ENCODE measurements at regions not wholly inside any gene's neighbourhood (a gene's known extent, or its start where the extent isn't known, plus 50 kb on each side); places are given as distances from the start of the nearest gene placed in this dataset.

DNA sequence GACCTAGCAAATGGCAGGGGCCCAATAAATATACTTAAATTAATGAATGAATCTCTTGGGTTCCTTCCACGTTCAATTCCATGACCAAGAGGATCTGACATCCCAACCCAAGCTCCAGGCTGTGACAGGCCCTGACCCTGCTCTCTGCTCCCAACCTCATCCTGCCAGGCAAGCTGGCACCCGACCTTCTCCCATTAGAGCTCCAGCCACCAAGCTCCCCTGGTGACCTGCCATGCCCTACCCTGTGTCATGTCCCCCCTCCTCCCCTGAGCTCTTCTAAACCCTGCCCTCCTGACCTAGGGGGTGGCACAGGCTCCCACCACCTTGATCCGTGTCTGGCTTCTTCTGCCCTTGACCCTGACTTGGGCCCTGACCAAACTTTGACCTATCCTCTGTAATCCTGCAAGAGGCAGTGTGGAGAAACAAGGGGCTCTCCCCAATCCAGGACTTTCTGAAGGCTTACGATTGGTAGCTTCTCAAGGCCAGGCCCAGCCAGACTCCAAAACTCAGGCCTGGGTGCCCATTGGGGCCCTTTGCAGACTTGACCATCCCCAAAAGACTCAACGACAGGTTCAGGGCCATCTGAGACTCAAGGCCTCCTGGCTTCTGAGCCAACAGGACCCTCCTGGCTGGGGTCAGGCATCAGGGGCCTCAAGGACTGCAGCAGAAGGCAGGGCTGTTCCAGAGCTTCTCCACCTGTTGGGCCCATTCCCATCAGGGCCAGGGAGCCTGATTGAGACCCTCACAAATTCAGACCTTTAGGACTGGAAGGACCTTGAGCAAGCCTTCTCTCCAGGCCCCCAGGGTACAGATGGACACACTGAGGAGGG lies 249.0 kb downstream of the PTPRU start:
- no peak for DNase-seq (ENCODE audit: low spot score)

DNA sequence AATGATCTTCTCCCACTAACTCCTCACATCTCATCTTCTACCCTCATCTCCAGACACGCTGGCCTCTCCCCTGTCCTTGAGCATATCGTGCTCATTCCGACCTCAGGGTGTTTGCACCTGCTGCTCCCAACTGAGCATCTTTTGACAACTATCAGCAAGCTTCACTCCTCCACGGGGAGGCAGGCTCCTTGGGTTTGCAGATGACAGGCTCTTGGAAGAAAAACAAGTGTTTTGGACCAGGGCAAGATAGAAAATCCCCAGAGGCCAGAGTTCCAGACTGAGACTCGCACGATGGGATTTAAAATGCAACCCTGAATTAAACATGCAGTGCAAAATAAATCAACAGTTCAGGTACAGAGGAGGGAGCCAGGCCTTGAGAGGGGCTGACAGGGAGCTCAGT lies 246.7 kb downstream of the PTPRU start:
- DNase-seq (ENCODE audit: low spot score): no peak

DNA sequence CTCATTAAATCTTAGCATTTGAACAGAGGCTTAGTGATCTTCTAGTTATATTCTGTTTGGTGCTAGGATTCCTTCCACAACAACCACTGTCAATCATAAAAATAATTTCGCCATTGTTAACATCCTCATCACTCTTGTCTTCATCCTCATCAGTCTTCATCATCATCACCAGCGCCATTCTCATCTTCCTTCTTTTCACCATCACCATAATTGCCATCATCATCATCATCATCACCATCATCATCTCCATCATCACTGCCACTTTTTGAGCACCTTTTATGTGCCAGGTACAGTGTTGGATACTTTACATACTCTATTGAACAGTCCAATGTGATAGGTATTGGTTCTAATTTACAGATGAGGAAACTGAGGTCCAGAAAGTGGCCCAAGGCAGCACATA lies 245.7 kb downstream of the PTPRU start:
- no peak for DNase-seq (ENCODE audit: low spot score)

DNA sequence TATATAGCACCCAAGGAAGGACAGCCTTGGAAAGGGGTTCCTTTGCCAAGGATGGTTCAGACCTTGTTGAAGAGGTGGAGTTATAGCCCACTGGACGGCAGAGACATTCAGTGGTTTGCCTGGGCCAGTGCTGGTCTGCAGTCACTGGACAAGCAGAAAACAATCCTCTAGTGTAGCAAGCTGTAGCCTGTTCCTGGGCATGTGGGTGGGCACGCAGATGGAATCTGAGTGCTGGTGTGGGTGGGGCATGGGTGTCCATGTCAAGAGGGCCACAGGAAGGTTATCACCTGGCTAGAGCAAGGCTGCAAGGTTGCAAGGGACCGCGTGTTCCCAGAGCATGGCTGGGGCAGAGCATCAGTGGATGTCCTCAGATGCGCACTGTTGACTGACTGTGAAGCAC lies 244.7 kb downstream of the PTPRU start:
- DNase-seq (ENCODE audit: low spot score): no peak

DNA sequence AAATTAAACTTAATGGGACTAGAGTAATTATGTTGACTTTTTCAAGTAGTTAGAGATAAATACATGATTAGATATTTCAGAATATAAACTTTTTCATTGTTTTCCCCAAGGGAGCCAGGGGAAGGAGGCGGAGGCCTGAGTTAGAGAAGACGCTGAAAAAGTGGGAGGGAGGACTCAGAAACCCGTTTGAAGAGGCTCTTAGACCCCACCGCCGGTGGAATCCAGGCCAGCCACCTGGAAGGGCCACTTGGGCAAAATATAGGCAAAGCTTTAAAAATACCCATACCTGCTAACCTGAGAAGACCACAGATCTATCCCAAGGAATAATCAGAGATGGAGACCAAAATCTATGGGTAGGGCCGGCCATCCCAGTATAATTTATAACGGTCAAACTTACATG lies 242.6 kb downstream of the PTPRU start:
- no peak for DNase-seq (ENCODE audit: low spot score)

DNA sequence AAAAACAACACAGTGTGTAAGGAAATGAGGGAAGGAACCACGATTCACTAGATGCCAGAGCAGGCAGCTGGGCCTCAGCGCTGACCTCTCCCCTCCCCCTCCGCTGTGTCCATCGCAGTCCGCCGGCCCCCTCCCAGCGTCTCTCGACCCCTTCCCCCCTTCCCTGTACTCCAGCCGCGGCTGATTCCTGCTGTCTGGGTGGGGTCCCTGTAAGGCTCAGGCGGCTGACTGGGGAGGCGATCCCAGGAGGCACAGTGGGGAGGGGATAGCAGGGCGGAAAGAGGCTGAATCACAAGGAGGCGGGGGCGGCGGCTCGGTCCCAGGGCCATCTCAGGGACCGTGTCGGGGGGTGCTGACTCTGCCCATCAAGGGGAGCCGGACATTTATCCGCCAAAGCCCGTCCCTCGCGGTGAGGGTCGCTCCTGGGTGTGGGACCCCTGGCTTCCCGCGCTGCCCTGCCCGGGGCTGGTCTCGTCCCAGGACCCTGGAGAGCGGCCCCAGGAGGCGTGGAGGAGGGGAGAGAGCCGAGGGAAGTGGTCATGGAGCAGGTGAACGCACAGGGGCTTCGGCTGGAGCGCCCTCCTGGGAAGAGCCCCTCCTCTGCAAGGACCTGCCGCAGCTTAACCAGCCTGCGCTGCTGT lies 241.9 kb downstream of the PTPRU start:
- DNase-seq (ENCODE audit: low spot score): no peak

DNA sequence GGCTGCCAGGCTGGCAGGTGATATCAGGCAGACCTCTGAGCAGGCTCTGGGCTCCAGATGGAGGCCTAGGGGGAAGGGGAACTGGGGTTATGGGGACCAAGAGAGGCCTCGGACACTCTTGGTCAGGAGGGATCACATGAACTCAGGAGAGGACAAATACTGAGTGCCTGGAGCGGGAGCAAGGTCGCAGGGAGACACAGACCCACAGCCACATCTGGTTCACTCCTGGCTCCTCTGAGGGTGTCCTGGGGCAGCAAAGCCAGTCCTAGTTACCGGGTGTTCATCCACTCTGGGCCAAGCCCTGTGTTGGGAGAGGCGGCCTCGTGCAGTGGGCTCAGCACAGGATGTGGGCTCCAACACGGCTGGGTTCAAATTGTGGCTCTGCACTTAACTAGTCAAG lies 239.0 kb downstream of the PTPRU start:
- DNase-seq (ENCODE audit: low spot score): no peak

DNA sequence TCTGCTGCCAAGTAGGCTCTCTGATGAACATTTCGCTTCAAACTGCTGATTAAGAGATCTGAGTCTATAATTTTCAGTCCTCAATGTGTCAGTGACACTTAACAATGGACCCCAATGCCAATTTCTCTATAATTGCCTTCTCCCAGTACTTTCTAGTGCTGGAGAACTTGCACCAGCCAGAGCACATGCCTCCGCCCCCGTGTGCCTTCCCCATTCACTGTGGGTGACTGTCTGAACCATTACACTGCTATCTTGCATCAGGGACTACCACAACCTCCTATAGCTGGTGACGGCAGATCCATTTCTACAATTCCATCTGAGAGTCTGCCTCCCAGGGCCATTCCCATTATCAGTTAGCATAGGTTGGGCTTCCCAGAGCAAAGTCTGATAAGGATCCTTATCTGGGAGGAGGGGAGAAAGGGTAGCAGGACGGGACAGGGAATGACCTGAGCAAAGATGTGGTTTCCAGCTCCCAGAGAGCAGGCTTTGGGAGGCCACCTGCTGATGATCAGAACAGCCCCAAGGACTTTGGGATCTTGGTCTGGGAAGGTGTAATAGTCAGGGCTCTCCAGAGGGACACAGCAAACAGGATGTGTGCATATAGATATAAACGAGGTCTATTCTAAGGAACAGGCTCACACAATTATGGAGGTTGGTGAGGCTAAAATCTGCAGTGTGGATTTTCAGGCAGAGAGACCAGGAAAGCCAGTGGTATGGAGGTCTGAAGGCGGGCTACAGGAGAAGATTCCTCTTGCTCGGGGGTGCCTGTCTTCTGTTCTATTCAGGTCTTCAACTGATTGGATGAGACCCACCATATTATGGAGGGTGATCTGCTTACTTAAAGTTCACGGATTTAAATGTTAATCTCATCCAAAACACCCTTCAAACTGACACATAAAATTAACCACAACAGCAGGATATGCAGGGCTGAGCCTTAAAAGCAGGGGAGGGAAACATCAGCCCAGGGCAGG lies 238.2 kb downstream of the PTPRU start:
- no peak for DNase-seq (ENCODE audit: low spot score)

DNA sequence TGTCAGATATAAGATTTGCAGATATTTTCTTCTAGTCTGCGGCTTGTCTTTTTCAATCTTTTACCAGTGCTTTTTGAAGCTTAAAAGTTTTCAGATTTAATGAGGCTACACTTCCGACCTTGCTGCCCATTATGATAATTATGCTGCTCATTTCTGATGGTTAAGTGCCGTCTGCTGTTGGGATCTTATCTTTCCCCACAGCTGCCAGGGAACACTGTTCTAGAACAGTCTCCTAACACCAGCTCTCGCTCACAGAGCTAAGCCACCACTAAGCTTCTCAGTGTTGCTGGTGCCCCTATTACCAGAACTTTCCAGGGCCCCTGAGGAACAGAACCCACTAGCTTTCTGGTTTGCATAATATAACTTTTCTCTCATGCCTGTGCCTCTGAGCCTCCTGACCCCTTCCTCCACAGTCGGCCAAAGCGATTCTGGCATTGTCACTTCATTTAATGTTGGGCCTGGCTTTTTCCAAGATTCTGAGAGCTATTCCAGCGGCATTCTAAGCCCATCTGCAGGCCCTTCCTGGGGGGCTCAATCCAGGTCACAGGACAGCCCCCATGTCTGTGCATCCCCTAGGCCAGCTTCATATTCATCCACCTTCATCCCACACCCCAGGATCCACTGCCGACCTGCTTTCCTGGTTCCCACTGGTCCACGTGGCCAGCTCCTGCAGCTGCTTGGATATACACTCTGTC lies 237.0 kb downstream of the PTPRU start:
- DNase-seq (ENCODE audit: low spot score): no peak

DNA sequence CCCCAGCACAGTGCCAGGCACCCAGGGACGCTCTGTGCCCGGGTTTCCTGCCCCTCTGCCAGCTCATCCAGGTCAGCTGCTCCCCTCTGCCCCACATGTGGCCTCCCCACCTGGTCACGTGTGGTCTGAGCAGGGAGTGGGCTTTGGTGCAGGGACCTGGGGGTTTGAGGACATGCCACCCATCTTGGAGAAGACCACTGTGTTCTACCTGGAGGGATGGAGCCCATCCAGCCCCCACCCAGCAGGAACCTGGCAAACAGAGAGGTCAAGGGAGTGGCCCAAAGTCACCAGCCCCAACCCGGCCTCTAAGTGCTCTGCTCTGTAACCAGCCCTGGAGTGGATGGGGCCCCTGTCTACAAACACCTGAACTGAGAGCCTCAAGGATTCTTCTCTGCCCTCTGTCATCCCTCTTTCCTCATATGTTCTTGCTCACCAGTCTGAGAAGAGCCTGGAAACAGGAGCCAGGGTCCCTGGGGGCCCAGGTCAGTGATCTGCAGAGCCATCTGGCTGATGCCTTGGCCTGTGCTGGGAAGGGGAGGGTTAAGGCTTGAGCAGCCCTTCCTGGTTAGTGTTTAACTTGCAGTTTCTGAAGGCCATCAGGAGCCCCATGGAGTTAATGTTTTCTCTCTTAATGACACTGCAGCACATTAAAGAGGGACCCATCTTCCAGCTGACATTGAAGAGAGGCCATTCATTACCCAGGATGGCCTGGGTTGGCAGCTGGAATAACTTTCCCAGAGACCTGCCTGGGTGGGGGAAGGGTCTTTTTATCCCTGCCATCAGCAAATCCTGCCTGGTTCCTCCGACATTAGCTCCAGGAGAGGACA lies 235.4 kb downstream of the PTPRU start:
- no peak for DNase-seq (ENCODE audit: low spot score)

DNA sequence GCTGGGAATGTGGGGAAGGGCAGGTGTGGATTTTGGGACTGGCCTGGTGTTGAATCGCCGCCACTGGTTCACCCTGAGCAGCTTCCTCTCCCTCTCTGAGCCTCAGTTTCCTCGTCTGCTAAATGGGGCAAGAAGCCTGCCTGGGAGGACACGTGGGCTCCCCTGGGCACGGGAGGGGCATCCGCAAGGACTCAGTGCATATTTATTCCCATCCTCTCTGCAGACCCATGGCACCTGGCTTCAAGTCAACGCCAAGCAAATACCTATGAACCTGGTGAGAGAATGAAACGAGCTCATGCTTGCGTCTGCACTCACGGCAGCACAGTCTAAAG lies 234.4 kb downstream of the PTPRU start:
- DNase-seq (ENCODE audit: low spot score): no peak

DNA sequence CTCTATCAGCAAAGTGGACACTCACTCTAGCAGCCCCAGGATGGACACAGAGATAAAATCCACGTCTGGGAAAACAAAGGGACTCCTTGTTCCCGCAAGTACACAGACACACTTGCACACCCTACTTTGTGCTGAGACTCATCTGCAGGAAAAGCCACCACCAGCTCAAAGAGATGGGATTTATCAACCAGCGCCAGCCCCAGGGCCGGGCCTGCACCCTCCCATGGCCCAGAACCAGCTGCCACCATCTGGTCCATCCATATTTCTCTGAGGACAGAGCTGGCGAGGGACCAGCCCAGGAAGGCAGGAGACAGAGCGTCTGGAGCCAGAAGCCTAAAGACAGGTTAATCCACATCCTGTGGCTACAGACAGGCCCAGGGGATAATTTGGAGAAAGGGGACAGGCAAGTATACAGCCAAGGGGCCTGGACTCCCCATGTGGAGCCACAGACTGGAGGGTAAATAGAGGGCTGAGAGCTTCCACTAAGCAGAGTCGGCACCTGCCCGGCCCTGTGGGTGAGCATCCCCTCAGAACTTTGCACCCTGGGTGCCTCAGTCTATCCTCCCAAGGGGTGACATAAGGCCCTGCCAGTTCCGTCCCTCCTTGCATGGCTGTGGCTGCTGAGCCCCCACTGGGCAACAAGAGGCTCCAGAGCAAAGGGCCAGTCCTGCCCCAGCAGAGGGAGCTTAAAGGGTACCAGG lies 233.9 kb downstream of the PTPRU start:
- no peak for DNase-seq (ENCODE audit: low spot score)

DNA sequence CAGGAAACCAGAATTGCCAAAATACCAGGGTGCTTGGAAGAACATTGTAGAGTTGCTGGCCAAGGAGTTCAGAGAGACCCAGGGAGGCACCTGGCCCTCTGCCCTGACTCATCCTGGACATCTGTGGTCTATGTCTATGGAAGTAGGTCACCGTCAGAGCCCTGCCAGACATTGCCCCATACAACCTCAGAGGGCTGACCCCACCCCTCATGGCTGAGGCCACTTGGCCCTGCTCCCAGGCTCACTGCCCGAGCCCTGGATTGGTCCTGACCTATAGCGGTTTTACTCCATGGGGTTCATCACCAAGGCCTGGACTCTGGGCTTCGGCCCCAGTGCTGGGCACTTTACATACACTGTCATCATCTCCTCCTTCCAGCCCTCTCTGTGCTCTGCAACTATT lies 233.1 kb downstream of the PTPRU start:
- no peak for DNase-seq (ENCODE audit: low spot score)

DNA sequence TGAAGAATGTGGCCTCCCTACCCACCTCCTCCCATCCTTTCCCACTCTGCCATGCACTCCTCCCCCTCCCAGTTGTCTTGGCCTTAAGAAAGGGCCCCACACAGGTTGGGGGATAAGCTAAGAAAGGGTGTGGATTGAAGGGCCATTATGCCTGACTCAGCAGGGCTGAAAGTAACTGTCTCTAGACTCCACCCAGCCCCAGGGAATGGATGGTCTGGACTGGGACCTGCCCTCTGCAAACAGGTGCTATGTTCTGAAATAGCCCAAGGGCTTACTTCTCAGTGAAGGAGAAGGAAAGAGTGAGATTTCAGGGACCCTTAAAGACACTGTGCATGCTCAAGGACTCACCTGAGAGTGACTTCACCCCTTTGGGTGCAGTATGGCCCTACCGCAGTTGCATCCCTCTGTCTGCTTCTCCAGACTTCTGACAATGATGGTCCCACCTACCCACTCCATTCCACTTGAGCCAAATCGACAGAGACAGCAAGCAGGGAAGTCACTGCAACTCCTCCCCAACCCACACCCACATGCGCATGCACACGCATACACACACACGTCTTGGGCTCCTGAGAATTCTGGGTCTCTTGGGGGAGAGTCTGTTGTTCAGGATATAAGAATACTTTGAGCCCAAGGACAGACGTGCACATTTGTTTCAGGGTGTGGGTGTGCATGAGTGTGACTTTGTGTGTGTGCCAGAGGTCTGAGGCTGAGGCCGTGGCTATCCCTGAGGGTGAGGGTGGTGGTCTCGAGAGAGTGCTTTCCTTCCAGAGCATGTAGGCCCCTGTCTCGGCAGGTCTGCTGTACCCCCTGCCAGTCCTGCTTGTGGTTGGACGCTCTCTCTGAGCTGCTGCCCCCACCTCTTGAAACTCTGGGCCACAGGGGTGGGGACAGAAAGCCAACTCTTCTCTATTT lies 231.9 kb downstream of the PTPRU start:
- DNase-seq (ENCODE audit: low spot score): no peak

DNA sequence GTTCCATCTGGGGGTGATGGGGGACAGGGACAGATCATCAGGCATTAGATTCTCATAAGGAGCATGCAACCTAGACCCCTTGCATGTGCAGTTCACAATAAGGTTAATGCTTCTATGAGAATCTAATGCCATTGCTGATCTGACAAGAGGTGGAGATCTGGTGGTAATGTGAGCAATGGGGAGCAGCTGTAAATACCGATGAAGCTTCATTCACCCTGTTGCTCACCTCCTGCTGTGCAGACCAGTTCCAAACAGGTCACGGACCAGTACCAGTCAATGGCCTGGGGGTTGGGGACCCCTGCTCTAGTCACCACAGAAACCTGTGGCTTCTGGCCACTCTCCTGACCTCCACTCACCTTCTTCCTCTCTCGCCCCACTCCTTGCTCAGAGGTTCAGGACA lies 229.9 kb downstream of the PTPRU start:
- DNase-seq (ENCODE audit: low spot score): no peak

DNA sequence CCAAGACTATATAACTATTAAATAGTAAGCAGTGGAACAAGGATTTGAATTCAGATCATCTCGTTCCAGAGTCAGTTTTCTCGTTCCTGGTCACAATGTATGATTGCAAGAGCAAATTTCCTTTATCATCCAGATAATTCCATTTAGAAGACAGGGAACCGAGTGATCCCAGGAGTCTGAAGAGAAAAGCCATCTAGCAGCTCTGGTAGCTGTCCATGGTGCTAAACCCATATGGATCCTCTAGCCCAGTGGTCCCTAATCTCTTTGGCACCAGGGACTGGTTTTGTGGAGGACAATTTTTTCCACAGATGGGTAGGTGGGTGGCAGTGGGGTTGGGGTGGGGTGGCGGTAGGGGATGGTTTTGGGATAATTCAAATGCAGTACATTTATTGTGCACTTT lies 229.4 kb downstream of the PTPRU start:
- no peak for DNase-seq (ENCODE audit: low spot score)

DNA sequence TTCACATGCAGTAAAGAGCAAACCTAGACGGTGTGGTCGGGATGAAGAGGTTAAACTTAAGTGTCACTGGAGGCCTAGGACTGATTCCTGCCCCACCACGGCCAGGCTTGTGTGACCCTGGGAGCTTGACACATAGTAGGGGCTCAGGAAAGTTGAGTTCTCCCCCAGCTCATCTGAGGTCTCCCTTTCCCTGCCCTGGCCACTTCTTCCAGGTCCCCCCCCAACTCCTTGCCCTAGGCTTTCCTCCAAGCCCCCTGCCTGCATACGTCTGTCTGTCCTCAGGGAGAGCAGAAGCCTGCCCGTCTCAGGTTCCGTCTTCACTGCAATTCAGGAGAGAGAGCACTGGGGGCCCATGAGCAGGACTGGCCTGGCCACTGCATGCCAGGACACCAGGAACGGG lies 225.8 kb downstream of the PTPRU start:
- no peak for DNase-seq (ENCODE audit: low spot score)

DNA sequence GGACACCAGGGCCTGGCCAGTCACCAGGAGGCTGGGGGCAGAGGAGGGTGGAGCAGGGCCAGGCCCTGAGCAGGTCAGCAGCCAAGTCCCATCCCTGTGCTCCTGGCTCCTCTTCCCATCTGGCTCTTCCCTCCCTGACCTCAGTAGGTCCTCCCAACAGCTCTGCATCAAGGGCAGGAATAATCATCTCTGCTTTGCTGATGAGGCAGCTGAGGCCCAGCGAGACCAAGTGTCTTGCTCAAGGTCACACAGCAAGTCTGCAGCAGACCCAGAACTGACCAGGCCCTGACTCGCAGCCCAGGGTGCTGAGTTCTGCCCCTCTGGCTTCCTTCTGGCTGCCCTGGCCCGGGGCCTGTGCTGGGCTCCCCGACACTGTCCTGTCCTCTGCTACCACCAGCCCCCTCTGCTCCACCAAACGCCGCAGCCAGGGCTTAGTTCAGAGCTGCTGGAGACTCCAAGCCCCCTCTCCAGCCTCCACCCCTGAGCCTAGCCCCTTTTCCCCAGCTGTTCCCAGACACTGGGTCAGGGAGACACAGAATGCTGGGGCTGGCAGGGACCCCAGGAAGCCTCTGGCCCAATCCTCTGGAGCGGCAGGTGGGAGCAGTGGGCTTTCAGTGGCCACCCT lies 224.9 kb downstream of the PTPRU start:
- DNase-seq (ENCODE audit: low spot score): no peak

DNA sequence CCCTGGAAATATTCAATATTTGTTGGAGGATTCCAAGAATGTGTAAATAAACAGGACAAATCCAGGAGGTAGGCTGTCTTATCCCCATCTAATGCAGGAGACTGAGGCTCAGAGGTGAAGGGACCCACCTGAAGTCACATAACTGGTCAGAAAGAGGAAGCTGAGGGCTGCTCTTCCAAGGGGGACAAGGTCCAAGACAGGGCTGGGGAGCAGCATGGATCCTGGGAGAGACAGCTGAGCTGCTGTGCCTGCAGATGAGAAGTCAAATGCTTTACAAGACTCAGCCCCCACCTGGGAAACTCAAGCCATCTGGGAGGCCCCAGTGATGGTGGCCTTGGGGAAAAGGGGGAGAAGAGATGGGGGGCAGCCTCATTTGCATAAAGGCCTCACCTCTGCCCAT lies 224.4 kb downstream of the PTPRU start:
- no peak for DNase-seq (ENCODE audit: low spot score)
